ENCODE measurements at regions not wholly inside any gene's neighbourhood (a gene's known extent, or its start where the extent isn't known, plus 50 kb on each side); places are given as distances from the start of the nearest gene placed in this dataset.

DNA sequence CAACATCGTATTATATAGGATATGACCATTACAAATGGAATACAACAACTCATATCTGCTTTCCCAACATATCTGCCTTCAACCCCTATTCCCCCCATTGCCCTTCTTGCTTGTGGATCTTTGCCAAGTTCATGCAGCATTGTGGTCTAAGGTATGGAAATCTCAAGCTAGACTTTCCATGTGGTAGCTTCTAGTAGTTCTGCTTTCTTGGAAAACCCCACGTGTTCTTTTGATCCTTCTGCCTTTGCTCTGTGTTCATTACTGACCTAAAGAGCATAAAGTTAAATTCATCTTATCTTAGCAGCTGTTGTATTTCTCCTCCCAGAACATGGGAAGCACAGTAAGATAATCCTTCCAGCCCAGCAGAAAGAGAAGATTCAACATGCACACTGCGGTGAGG, 202.0 kb upstream of the SALL1 start:
- DNase-seq (no peak), ATAC-seq (ENCODE audit: poor library complexity) (no peak)
- intact Hi-C loops (cut with DNase I) = no loop called here

DNA sequence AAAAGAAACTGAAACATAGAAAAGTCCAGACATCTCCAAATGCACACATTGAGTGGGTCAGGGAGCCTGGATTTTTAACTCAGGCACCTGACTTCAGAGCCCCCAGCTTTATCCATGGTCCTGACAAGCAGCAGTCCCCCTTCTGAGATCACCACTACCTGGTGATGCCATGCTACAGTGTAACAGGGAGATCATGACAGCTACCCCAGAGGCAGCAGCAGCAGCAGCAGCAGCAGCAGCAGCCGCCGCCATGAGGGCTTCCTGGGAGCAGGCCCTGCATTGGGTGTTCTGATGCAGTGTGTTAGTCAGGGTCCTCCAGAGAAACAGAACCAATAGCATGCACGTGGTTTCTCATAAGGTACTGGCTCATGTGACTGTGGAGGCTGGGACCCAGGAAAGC, 198.6 kb upstream of the SALL1 start:
- DNase-seq (no peak), ATAC-seq (ENCODE audit: poor library complexity) (no peak)
- intact Hi-C loops (cut with DNase I) = no loop called here

- ATAC-seq (ENCODE audit: poor library complexity) (no peak), DNase-seq (no peak)
- intact Hi-C loops (cut with DNase I) = no loop called here
Measured at GRCh38 chr16:51343411-51343810, 192.3 kb upstream of the SALL1 start.

DNA sequence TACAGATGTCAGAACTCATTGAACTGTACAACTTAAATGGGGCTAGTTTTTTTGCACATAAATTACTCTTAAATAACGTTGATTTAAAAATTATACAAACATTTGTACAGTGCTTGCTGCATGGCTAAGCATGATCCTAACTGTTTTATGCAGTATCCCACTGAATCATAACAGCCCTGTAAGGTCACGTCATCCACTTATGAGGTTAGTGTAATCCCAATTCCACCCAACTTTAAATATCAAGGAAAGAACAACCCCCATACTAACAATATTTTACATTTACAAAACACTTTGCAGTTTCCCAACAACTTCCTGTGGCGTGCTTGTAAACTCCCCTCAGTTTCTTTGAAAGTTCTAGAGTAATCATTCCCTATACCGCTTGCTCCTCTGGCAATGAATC, 190.1 kb upstream of the SALL1 start:
- ATAC-seq (ENCODE audit: poor library complexity) = no peak
- intact Hi-C loops (cut with DNase I) = no loop called here

DNA sequence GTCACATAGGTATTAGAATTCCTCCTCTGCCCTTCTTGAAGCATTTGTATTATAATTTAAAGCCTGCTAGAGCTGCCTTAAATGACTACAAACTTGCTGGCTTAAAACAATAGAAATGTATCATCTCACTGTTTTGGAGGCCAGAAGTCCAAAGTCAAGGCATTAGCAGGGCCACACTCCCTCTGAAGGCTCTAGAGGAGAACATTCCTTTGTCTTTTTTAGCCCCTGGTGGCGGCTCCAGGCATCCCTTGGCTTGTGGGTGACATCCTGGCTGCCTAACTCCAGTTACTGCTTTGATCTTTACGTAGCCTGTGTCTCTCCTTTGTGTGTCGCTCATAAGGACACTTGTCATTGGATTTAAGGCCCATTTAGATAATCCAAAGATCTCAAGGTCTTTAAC, 186.6 kb upstream of the SALL1 start:
- DNase-seq (no peak), ATAC-seq (ENCODE audit: poor library complexity) (no peak)
- intact Hi-C loops (cut with DNase I) = no loop called here

More for the DNA sequence above, 190.1 kb upstream of the SALL1 start:
- DNase-seq = no peak

DNA sequence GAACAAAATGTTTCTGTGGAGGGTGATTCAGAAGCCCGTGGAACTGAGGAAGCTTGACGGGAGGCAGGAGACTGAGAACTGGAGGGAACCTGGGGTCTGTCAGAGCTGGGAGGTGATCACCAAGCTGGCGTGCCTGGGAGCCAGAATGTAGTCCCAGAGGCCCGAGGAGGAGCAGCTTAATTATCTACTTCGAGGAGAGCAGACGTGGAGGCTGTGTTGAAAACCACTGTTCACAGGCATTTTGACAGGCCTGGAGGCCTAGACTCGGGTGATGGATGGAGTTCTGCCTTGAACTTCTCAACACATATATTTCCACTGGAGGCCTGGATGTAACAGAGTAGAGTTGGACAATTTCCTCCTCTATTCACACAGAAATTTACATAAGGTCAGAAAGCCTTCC, 177.7 kb upstream of the SALL1 start:
- intact Hi-C loops (cut with DNase I) = no loop called here
- no peak for ATAC-seq (ENCODE audit: poor library complexity)
- no peak for DNase-seq

DNA sequence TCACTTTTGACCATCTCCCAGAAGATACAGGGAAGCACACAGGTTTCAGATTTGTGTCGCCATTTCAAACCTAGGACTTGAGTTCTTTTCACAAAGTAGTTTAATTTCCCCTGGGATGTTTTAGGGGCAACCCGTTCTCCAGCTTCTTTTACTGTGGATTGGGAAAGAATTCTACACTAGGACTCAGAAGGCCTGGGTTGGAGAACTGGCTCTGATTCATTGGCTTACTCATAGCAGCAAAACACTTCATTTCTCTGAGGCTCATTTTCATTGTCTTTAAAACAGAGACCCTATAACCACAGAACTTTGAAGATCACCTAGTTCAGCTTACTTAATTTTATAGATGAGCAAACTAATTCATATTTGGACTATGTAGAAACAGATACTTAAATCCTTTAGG, 175.9 kb upstream of the SALL1 start:
- no peak for ATAC-seq (ENCODE audit: poor library complexity)
- no peak for DNase-seq
- intact Hi-C loops (cut with DNase I) = no loop called here

GRCh38 chr16:51326131-51326856, 175.2 kb upstream of the SALL1 start:
- DNase-seq (no peak), ATAC-seq (ENCODE audit: poor library complexity) (no peak)
- intact Hi-C loops (cut with DNase I) = no loop called here

DNA sequence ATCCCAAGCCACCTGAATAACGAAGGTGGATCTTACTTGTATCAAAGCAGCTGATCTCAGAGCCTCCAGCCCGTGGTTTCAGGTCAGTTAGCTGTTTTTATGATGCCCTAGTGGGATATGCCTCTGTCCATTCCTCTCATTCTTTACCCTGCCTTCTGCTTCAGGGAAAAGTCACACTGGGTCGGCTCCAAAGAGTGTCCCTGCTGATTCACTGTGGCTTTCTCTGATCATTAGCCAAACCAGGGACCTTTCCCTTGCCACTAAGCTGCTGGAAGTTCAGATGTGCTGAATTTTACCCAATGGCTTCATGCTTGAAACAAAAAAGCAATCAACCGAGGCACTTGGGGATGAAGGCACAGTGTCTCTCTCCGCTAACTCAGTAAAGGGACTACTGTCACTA, 170.2 kb upstream of the SALL1 start:
- DNase-seq (no peak), ATAC-seq (ENCODE audit: poor library complexity) (no peak)
- intact Hi-C loops (cut with DNase I) = no loop called here

GRCh38 chr16:51317575-51317974, 166.5 kb upstream of the SALL1 start:
- ATAC-seq (ENCODE audit: poor library complexity) (no peak), DNase-seq (no peak)
- intact Hi-C loops (cut with DNase I) = no loop called here

DNA sequence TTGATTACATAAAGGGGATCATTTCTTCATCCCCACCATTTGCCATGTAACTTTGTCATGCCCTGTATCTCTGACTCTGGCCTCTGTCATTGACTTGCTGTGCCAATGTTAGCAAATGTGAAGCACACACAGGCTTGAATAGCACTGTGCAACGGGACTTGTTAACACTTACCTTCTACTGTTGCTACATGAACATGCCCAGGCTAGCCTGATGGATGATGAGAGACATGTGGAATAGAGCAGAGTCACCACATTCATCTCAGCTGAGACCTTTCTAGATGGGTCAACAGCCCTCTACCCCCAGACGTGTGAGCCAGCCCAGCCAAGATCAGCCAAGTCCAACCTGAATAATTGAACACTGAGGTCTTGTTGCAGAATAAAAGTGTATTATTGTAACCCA, 162.1 kb upstream of the SALL1 start:
- ATAC-seq (ENCODE audit: poor library complexity) (no peak), DNase-seq (no peak)
- intact Hi-C loops (cut with DNase I) = no loop called here

- DNase-seq (no peak), ATAC-seq (ENCODE audit: poor library complexity) (no peak)
- intact Hi-C loops (cut with DNase I) = no loop called here
Measured at GRCh38 chr16:51312363-51313150, 161.5 kb upstream of the SALL1 start.

- DNase-seq (no peak), ATAC-seq (ENCODE audit: poor library complexity) (no peak)
- intact Hi-C loops (cut with DNase I) = no loop called here
Measured at GRCh38 chr16:51310159-51310558, 159.1 kb upstream of the SALL1 start.

GRCh38 chr16:51306886-51307595, 156.0 kb upstream of the SALL1 start:
- ATAC-seq (ENCODE audit: poor library complexity) (no peak), DNase-seq (no peak)
- intact Hi-C loops (cut with DNase I) = no loop called here

- intact Hi-C loops (cut with DNase I) = no loop called here
- DNase-seq (no peak), ATAC-seq (ENCODE audit: poor library complexity) (no peak)
Measured at GRCh38 chr16:51306116-51306515, 155.0 kb upstream of the SALL1 start.

DNA sequence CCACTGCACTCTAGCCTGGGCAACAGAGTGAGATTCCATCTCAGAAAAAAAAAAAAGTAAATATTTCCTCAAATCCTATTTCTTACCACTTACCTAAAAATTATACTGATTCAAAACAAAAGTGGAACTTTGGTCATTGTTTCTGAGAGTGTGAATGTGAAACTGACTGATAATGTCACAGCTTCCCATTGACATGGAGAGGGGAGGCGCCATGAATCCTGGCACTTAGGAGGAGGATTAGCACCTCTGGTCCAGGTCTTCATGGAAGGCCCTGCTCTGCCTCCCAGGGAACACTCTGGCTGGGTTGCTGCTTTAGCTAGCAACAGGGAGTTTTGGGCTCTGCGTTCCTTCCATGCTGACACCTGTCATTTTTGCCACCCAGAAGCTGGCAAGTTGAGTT, 154.3 kb upstream of the SALL1 start:
- no peak for DNase-seq
- intact Hi-C loops (cut with DNase I) = no loop called here
- ATAC-seq (ENCODE audit: poor library complexity) = no peak

- DNase-seq (no peak), ATAC-seq (ENCODE audit: poor library complexity) (no peak)
- intact Hi-C loops (cut with DNase I) = no loop called here
Measured at GRCh38 chr16:51302042-51302441, 151.0 kb upstream of the SALL1 start.

GRCh38 chr16:51298800-51299199, 147.7 kb upstream of the SALL1 start:
- ATAC-seq (ENCODE audit: poor library complexity) = no peak
- DNase-seq = no peak
- intact Hi-C loops (cut with DNase I) = no loop called here

- intact Hi-C loops (cut with DNase I) = no loop called here
- DNase-seq (no peak), ATAC-seq (ENCODE audit: poor library complexity) (no peak)
Measured at GRCh38 chr16:51290442-51291285, 139.6 kb upstream of the SALL1 start.
